Activated naive CD8-positive, alpha-beta T cell treated with anti-CD3 and anti-CD28 coated beads, Interleukin-2, amount 50 U/mL, for 16 hours (primary cell): ENCODE measurements at regions not wholly inside any gene's neighbourhood (a gene's known extent, or its start where the extent isn't known, plus 50 kb on each side); places are given as distances from the start of the nearest gene placed in this dataset.

Source experiments
- DNase-seq: peaks from one replicate; pipeline ENCODE4 v3.0.0-alpha.2; 2020; ENCODE audit warnings: low read depth, low spot score

DNA sequence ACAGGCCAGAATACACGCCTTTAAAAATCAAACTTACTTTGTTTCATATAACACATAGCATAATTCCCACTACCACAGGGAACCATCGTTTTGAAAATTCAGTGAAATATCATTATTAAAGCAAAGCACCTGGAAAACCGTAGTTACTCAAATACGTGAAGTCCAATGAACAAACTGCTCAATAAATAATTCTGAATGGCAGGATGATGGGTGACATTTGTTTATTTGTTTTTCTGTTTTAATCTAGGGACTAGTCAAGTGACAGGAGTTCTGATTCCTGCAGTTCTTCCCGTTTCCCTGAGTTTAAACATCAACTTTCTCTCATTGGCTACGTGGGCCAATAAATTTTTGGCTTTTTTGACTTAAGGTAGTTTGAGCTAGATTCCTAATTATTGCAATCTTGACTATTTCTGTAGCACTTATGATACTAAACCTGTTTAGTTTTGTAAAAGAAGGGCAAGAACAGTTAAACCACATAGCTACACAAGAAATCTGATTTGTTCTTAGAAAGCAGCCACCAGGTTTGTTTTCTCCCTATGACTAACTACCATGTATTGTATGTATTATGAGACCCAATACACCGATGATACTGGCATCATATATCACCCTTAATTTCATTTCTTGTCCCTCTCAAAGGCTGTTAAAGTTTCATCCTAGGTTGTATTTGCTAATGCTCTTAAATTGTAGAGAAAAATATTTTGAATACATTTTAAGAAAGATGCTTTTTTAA, 411.2 kb downstream of the SHQ1 start:
- no peak for DNase-seq

DNA sequence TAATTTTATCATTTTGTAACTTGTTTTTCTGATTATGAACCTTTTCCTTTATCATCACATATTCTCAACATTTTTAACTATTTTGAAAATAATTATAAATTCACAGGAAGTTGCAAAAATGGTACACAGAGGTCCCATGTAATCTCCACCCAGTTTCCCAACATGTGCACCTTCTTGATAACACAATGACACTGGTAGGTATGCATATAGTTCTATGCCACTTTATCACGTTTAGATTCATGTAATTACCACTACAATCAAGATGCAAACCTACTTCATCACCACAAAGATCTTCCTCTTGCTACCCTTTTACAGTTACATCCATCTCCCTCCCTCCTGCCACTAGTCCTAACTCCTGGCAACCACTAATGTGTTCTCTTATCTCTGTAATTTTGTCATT, 413.9 kb downstream of the SHQ1 start:
- DNase-seq, result no peak

DNA sequence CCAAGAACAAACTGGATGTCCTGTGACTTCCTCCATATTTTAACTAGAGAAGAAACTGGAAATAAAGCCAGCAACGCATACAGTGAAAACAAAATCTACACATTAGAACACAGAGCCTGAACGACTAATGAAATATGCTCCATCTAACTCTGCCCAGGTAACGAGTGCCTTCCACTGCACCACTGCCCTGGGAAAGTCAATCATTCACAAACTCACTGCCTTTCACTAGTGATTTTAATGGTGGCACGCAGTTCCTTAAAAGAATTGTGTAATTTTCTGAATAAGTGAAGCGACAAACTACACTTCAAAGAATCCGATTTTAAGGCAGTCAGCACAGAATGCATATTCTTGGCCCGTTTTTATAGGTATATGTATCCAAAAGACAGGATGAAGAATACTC, 416.0 kb downstream of the SHQ1 start:
- DNase-seq, result no peak

DNA sequence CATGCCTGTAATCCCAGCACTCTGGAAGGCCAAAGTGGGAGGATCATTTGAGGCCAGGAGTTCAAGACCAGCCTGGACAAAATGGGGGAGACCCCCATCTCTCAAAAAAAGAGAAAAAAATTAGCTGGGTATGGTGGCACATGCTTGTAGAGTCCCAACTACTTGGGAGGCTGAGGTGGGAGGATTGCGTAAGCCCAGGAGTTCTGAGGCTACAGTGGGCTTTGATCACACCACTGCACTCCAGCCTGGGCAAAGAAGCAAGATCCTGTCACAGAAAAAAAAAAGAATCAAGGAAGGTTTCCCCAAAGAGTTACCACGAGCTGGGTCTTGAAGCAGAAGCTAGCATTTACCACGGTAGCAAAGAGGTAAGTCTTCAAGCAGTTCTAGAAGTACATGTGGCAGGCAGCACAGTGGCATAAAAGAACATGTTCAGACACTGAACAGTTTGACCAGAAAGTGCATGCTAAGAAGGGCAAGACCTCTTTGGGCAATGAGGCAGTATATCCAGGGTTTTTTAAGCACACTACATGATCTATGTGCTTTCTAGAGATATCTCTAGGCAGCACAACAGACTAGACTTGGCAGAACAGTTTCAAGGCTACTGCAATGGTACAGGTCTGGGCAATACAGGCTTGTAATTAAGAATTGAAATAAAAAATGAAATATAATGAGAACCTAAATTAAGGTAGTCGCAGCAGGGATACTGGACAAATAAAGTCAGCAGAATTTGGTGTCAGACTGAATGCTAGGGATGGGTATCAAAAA, 418.5 kb downstream of the SHQ1 start:
- no peak for DNase-seq

DNA sequence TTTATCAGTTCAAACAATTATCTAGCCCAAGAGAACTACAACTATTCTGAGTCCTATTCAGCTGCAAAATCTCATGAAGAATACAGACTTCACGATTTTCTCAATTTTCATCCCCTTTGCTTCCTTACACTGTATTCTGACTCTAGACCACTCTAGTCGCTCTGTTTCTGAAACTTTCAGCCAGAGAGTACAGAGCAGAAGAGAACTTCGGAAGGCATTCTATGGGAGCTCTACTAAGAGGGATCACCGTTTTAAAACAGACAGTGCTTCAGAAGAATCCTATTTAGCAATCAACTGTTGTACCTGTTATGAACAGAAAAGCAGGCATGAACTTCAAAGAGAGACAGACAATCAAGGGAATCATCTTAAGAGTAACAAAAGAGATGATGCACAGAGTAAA, 419.4 kb downstream of the SHQ1 start:
- no peak for DNase-seq

DNA sequence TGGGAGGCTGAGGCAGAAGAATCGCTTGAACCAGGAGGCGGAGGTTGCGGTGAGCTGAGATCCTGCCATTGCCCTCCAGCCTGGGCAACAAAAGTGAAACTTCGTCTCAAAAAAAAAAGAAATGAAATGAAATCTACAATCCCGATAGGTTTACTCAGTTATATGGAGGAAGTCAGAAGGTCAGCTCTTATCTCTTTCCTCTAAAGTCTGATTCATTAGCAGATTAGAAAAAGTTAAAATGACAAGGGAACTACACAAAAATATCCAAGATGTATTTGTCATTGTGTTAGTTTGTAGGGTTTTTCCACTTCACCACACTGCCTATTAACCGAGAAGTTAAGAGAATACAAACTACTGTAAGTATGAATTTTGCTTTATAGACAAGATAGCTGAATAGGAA, 420.6 kb downstream of the SHQ1 start:
- no peak for DNase-seq

DNA sequence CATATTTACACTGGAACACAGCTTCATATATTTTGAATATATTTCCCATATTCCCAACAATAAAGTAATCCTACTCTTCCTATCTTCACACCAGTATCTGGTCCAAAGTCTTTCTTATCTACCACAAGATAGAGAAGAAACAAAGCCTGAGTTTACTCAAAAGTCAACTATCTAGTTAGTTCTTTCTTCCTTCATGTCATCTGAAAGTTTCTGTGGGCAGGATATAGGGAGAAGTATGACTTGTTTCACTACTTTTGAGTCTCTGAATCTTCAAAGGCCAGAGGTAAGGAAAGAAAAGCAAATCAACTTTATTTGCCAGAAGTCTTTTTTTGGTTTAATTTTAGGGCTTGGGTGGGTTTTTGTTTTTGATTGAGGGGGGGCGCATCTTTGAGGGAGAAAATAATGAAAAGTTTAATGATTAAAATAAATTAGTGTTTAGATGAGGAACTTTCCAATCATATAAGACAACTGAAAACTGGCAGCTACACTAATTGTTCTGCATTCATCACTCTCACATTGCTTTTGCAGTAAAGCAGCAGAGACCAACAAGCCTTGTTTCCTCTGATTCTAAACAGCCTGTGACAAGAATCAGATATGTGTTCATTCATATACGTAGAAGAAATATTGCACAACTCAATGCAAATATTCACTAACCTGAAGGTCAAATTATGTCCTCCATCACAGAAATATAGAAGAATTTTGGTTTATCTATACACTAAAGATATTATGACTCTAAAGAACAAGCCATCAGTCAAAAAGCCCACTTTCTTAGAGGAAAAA, 421.4 kb downstream of the SHQ1 start:
- no peak for DNase-seq

DNA sequence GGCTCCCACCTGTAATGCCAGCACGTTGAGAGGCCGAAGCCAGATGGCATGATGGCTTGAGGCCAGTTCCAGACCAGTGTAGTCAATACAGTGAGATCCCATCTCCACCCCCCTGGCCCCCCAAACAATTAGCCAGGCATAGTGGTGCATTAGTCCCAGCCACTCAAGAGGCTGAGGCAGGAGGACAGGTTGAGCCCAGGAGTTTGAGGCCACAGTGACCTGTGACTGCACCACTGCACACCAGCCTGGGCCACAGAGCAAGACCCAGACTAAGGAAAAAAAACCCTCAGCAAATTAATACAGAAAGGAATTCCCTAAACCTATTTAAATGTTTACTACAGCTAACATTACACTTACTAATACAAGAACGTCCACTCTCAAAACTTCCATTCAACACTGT, 424.6 kb downstream of the SHQ1 start:
- DNase-seq, result no peak

DNA sequence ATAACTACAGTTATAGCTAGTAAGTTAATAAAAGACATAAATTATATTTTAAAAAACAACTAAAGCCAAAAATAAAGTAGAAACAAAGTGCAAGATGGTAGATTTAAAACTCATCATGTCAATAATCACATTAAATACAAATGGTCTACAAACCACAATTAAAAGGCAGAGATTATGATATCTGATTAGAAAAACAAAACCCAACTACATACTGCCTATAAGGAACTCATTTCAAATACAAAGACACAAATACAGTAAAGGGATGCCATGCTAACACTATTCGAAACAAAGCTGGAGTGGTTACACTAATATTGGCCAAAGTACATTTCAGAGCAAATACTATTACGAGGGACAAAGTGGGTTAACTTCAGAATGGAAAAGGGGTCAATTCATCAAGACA, 426.5 kb downstream of the SHQ1 start:
- DNase-seq, result no peak

DNA sequence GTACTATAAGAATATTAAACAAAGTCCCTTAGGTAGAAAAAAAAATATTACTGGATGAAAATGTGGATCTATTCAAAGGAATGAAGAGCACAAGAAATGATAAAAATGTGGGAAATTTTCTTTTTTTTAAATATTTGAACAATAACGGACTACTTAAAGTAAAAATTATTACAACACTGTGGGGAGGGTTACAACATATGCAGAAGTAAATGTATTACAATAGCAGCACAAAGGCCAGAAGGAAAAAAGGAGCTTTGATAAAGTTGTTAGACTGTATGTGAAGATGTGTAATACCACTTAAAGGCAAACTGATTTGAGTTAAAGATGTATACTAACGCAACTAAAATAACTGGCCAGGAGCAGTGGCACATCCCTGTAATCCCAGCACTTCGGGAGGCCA, 427.1 kb downstream of the SHQ1 start:
- DNase-seq, result no peak

DNA sequence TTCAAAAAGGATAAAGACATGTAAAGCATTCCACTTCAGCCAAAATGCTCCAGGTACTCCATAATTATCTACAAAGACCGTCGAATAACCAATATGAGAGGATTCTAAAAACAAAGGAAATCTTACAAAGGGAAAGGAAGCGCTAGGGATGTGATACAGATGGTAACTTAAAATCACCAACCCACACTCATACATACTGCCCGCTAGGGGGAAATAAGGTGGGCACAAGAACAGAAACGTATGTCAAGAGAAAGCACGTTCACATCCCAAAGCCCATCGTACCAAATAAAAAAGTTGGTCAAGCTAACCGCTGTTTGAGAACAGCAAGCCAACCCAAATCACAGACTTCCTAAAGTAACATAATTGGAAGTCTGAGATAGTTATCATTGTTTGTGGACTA, 429.4 kb downstream of the SHQ1 start:
- DNase-seq, result no peak

DNA sequence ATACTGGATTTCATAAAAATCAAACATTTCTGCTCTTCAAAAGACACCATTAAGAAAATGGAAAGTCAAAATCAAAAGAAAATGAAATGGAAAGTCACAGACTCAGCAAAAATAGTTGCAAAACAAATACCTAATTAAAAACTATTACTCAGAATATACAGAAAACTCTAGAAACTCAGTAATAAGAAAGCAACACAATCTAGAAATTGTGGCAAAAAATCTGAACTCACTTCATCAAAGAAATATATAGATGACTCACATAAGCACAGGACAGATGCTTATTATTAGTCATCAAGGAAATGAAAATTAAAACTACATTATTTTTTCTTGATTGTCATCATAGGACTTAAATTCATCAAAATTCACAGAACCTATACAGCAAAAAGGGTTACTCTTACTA, 430.0 kb downstream of the SHQ1 start:
- no peak for DNase-seq

DNA sequence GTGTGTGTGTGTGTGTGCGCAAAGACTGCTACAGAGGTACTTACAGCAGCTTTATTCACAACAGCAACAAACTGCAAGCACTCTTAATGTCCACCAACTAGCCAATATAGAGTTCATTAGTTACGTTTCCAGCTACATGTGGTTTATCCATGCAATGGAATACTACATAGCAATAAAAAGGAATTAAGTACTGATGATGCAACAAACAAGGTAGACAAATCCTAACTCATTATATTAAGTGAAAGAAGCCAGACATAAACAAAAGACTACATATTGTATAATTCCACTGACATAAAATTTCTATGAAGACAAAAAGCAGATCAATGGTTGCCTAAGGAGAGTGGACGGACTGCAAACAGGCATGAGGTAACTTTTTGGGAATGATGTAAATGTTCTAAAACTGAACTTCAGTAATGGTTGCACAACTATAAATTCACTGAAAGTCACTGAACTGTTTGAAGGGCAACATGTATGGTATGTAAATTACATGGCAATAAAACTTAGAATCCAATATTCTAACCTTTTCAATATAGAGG, 433.7 kb downstream of the SHQ1 start:
- DNase-seq, result no peak

DNA sequence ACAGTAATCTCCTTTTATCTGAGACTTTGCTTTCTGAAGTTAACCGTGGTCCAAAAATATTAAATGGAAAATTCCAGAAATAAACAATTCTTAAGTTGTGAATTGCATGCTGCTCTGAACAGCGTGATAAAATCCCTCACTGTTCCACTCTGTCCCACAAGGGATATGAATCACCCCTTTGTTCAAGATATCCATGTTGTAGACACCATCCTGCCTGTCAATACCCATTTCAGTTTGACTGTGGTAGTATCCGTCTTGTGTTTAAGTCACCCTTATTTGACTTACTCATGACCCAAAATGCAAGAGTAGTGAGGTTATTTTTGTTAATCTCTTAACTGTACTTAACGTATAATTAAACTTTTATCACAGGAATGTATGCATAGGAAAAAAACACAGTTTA, 435.0 kb downstream of the SHQ1 start:
- no peak for DNase-seq

DNA sequence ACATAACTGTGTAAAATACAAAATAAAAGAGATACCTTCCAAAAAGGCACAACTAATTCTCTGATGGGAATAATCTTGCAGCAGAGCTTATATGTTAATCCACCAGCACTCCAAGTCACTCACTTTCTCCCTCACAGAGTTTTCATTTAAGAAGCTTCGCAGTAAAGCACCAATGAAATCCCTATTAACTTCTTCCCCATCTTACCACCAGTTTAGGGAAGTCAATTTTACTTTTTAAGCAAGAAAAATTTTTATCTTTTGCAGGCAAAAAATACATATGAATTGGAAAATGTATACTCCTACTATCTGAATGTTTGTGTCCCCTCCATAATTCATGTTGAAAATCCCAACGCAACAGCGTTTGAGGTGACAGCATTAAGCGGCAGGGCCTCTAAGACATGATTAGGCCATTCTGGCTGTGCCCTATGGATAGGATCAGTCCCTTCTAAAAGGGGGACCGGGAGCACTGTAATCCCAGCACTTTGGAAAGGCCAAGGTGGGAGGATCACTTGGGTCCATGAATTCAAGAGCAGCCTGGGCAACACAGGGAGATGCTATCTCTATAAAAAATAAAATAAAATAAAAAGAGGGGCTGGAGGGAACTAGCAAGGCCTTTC, 435.8 kb downstream of the SHQ1 start:
- DNase-seq, result no peak

DNA sequence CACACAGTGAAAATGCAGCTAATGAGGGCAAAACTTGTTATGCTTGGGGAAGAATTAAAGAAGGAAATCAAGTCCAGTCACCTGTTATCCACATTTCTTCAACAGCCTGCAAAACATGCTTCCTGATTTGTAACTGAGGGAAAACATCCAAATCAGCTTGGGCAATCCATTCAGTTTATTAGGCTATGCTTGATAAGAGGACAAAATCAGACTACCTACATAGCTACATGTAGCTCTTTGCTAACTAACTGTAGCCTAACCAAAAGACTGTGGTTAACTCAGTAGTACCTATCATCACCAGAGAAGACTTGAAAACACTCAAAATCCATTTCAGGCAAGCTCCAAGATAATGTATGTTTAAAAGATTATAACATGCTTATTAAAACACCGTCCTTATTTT, 436.4 kb downstream of the SHQ1 start:
- DNase-seq, result no peak

DNA sequence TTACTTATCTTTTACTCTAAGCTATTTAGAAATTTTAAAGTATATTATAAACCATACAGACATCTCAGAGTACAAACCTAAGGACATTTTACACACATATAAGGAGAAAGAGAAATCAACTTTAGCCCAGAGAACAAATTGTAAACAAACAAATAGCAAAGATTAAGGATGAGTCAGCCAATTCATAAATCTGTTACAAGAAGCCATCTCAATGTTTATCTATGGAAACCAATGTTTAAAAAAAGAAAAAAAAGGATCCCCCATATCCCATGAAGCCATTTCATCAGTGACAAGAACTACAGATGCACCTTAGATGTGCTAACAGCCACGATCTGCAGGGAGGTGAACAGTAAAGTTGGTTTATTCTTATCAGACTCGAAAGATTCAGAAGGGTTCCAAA, 437.1 kb downstream of the SHQ1 start:
- no peak for DNase-seq

DNA sequence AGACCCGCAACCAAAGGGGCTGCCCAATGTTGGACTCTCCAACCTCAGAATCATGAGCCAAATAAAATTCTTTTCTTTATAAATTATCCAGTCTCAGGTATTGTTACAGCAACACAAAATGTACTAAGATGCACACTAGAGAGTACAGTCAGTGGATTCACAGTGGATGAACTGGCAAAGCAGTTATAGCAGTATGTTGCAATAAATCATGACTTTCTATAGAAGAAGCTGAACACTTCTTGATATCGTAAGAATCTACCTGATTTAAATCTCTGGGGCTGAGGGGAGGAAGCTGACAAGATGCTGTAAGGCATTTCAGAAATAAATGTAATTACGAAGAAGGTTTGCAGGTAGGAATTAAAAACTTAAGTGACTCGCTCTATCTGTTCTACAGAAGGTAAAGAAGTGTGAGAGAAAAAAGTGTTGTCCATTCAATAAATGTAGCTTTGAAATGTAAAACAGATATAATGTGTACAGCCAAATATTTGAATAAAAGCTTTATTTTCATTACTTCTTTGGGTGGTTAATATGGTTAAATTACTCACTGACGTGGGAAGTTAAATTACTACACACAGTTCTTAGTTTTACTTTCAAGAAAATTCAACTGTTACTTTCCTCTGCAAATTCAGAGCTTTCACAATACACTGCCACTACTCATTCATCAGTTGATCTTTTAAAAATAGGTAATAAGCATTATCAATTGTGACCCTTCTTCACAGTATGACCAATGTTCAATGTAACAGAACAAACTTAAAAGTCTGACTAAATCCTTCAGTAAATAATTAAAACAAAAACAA, 439.1 kb downstream of the SHQ1 start:
- no peak for DNase-seq

DNA sequence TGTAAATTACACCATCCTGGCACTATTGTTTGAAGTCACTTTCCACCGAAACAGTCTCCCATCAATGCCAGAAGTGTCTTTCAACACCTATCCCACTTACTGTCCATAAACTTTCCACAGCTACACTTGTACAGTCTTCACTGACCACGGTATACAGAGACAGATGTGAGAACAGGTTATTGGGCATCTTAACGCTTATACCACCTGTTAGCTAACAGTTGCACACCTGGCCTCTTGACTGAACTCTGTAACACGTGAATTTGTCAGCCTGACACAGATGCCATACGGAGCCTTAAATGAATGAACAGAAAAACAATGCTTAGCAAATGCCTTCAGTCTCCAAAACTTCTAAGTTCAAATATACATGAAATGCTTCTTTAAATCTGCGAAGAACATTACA, 440.5 kb downstream of the SHQ1 start:
- DNase-seq, result no peak

DNA sequence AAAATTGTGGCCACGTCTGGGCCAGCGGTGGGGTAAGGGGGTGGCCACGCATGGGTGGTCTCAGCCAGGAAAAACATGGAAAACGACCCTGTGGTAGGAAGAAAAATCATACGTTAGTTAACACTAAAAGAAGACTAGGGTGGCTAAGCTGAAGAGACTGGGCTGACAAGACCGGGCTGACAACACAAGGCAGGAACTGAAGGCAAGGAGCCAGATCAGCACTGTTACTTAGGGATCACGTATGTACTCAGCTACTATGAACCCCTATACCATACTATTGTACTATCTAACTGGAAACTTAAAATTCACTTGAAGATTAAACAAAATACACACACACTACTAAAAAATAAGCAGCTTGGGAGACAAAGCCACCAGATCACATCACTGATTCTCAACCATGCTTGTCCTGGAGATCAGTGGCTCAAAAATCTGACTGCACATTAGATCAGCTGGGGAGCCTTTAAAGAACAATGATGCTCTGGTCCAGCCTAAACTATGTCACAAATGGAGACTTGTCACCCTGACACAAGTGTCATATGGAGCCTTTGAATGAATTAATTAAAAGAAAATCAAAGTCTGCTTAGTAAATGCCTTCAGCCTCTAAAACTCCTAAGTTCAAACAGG, 442.2 kb downstream of the SHQ1 start:
- no peak for DNase-seq
